GM12878 (cell line): ENCODE measurements at regions not wholly inside any gene's neighbourhood (a gene's known extent, or its start where the extent isn't known, plus 50 kb on each side); places are given as distances from the start of the nearest gene placed in this dataset.

Experiments used
- ATAC-seq: fragments of 200-7000 bp; cut with Tn5 transposase; 3 replicates; pipeline ENCODE4 v1.9.1; 2020; ENCODE audit warnings: mild to moderate bottlenecking, moderate library complexity
- BruUV-seq: library from RNA; stranded (reverse); fragments of 400-500 nt; replicated peaks from 2 replicates; lab custom pipeline; 2021; lab: Mats Ljungman, UMichigan
- CTCF ChIA-PET: fragments of 300-600 bp; sonication (Branson Sonifier 250); formaldehyde crosslinking; extraction: SDS; loops from one replicate; lab custom pipeline; 2021; ENCODE audit warnings: inconsistent platforms; lab: Yijun Ruan, JAX
- POLR2A ChIA-PET: fragments of 350-600 bp; formaldehyde crosslinking; extraction: SDS; loops from one replicate; lab custom pipeline; 2021; ENCODE audit warnings: inconsistent platforms; lab: Charles Lee
- RAD21 ChIA-PET: fragments of 300-600 bp; sonication (Branson Sonifier 250); formaldehyde crosslinking; loops from one replicate; lab custom pipeline; 2023; ENCODE audit warnings: antibody characterized with exemption; ENCODE audit not compliant: unreplicated experiment; lab: Charles Lee
- SMC1A ChIA-PET: fragments of 300-600 bp; sonication (Branson Sonifier 250); formaldehyde crosslinking; loops from one replicate; lab custom pipeline; 2023; ENCODE audit not compliant: unreplicated experiment, uncharacterized antibody; lab: Charles Lee
- DNase-seq: peaks from one replicate; pipeline ENCODE4 v3.0.0-alpha.2; 2011; ENCODE audit warnings: low read depth, low spot score
- FAIRE-seq: peaks from 3 replicates; lab custom pipeline; 2011; peaks lifted over from hg19 to GRCh38; lab: Jason Lieb, UNC
- H2AFZ ChIP-seq: 2 replicates; pipeline ENCODE4 v1.6.0; 2011; ENCODE audit warnings: low read depth, low read length, control low read depth; ENCODE audit not compliant: control insufficient read depth
- H3K27ac ChIP-seq: 2 replicates; pipeline ENCODE4 v1.5.1; 2011; ENCODE audit warnings: control low read depth; ENCODE audit not compliant: control insufficient read depth, insufficient read depth
- H3K27me3 ChIP-seq, 2 experiments: replicated peaks in 1 of 2; 2 replicates each; pipeline versions ENCODE4 v1.6.0 to v1.6.1; 2011; ENCODE audit warnings: low read length in 1 of 2; ENCODE audit not compliant: control insufficient read depth in 2 of 2, insufficient read depth in 2 of 2
- H3K36me3 ChIP-seq, 2 experiments: 2 replicates each; pipeline ENCODE4 v1.5.1; 2011; ENCODE audit warnings: low read length in 1 of 2; ENCODE audit not compliant: control insufficient read depth in 2 of 2, insufficient read depth in 2 of 2
- H3K4me1 ChIP-seq: 2 replicates; pipeline ENCODE4 v1.6.1; 2011; ENCODE audit warnings: mild to moderate bottlenecking, low read length, moderate library complexity, mixed read lengths; ENCODE audit not compliant: control insufficient read depth, insufficient read depth
- H3K4me2 ChIP-seq: 2 replicates; pipeline ENCODE4 v1.6.0; 2011; ENCODE audit warnings: control low read depth; ENCODE audit not compliant: control insufficient read depth, insufficient read depth
- H3K4me3 ChIP-seq: fragments of 200-600 bp; sonication (generic); 2 replicates; pipeline ENCODE4 v1.5.1; 2016
- H3K79me2 ChIP-seq: 2 replicates; pipeline ENCODE4 v1.6.0; 2011; ENCODE audit warnings: low read length; ENCODE audit not compliant: control insufficient read depth, insufficient read depth
- H3K9ac ChIP-seq: 2 replicates; pipeline ENCODE4 v1.8.0; 2011; ENCODE audit warnings: low read length, control low read depth, mixed read lengths; ENCODE audit not compliant: control insufficient read depth, insufficient read depth
- H3K9me3 ChIP-seq: replicated peaks from 3 replicates; pipeline ENCODE4 v1.5.1; 2011; ENCODE audit warnings: mild to moderate bottlenecking, low read length; ENCODE audit not compliant: control insufficient read depth, insufficient read depth
- H4K20me1 ChIP-seq: 2 replicates; pipeline ENCODE4 v1.6.0; 2011; ENCODE audit not compliant: control insufficient read depth, insufficient read depth
- ATF7 ChIP-seq: fragments of 450-650 bp; IDR thresholded peaks from 2 replicates; pipeline ENCODE4 v1.6.1; 2016; ENCODE audit warnings: low read depth, mild to moderate bottlenecking
- BMI1 ChIP-seq: fragments of 450-650 bp; IDR thresholded peaks from 2 replicates; pipeline ENCODE4 v1.6.1; 2016; ENCODE audit warnings: mild to moderate bottlenecking, moderate library complexity, borderline replicate concordance
- DPF2 ChIP-seq: fragments of 450-650 bp; IDR thresholded peaks from 2 replicates; pipeline ENCODE4 v1.6.1; 2017; ENCODE audit warnings: mild to moderate bottlenecking
- ESRRA ChIP-seq: IDR thresholded peaks from 2 replicates; pipeline ENCODE4 v1.6.1; 2012; ENCODE audit warnings: mild to moderate bottlenecking, low read length, improper control_type of control experiment
- EZH2 ChIP-seq: IDR thresholded peaks from 2 replicates; pipeline ENCODE4 v1.6.1; 2012; ENCODE audit warnings: low read depth, mild to moderate bottlenecking, control low read depth, inconsistent platforms, low read length, borderline replicate concordance; ENCODE audit not compliant: control insufficient read depth
- FOXM1 ChIP-seq: IDR thresholded peaks from 2 replicates; pipeline ENCODE4 v1.6.1; 2012; ENCODE audit warnings: low read depth, mild to moderate bottlenecking, inconsistent platforms, low read length, moderate library complexity
- IKZF1 ChIP-seq: fragments of 450-650 bp; conservative IDR thresholded peaks from 2 replicates; pipeline ENCODE4 v1.6.1; 2017; ENCODE audit warnings: antibody characterized with exemption, mild to moderate bottlenecking
- IRF4 ChIP-seq: IDR thresholded peaks from 2 replicates; pipeline ENCODE4 v1.6.1; 2011; ENCODE audit warnings: low read depth, low read length
- KAT2A ChIP-seq: conservative IDR thresholded peaks from 2 replicates; pipeline ENCODE4 v1.6.1; 2011; ENCODE audit warnings: low read depth, low read length; ENCODE audit not compliant: control insufficient read depth
- MTA3 ChIP-seq: IDR thresholded peaks from 2 replicates; pipeline ENCODE4 v1.6.1; 2012; ENCODE audit warnings: low read length, inconsistent platforms, borderline replicate concordance
- NFIC ChIP-seq: IDR thresholded peaks from 2 replicates; pipeline ENCODE4 v1.6.1; 2012; ENCODE audit warnings: low read depth, mild to moderate bottlenecking, inconsistent platforms, low read length, moderate library complexity
- NFXL1 ChIP-seq: fragments of 450-650 bp; IDR thresholded peaks from 2 replicates; pipeline ENCODE4 v1.6.1; 2017; ENCODE audit warnings: antibody characterized with exemption, mild to moderate bottlenecking, borderline replicate concordance
- NFYA ChIP-seq: IDR thresholded peaks from 2 replicates; pipeline ENCODE4 v1.6.1; 2011; ENCODE audit warnings: low read depth, mild to moderate bottlenecking, low read length, improper control_type of control experiment, borderline replicate concordance
- NFYB ChIP-seq: IDR thresholded peaks from 2 replicates; pipeline ENCODE4 v1.6.1; 2011; ENCODE audit warnings: low read depth, mild to moderate bottlenecking, low read length, improper control_type of control experiment, moderate library complexity; ENCODE audit not compliant: insufficient read depth
- PAX5 ChIP-seq: IDR thresholded peaks from 2 replicates; pipeline ENCODE4 v1.6.1; 2011; ENCODE audit warnings: low read depth, low read length, borderline replicate concordance
- SIN3A ChIP-seq: IDR thresholded peaks from 2 replicates; pipeline ENCODE4 v1.6.1; 2012; ENCODE audit warnings: low read depth, low read length, improper control_type of control experiment
- TBL1XR1 ChIP-seq: IDR thresholded peaks from 2 replicates; pipeline ENCODE4 v1.6.1; 2012; ENCODE audit warnings: low read depth, low read length, improper control_type of control experiment
- WGBS: methylation state at CpG from one replicate; pipeline ENCODE4 v1.1.6; 2016; ENCODE audit warnings: low lambda C conversion rate; ENCODE audit not compliant: insufficient replicate concordance, insufficient coverage; ENCODE audit errors: missing lambda C conversion rate; 5-methylcytosine and 5-hydroxymethylcytosine counted together
- in situ Hi-C: fragments of 300-500 bp; cut with MboI; formaldehyde crosslinking; loops from 9 replicates; pipeline ENCODE4 v1.14.3; 2018; ENCODE audit warnings: mixed read lengths
- intact Hi-C: fragments of 100-400 bp; cut with micrococcal nuclease; formaldehyde crosslinking; loops from one replicate; pipeline ENCODE4 v1.14.2; 2022; ENCODE audit not compliant: unreplicated experiment
- TF ChIP-seq, protein P1 (sequence below): fragments of 150-350 bp; IDR thresholded peaks from 2 replicates; pipeline ENCODE4 v1.6.1; 2016; ENCODE audit warnings: low read depth, low read length
- TF ChIP-seq, protein P2 (sequence below): fragments of 450-650 bp; IDR thresholded peaks from 2 replicates; pipeline ENCODE4 v1.6.1; 2017; ENCODE audit warnings: mild to moderate bottlenecking, moderate library complexity

DNA sequence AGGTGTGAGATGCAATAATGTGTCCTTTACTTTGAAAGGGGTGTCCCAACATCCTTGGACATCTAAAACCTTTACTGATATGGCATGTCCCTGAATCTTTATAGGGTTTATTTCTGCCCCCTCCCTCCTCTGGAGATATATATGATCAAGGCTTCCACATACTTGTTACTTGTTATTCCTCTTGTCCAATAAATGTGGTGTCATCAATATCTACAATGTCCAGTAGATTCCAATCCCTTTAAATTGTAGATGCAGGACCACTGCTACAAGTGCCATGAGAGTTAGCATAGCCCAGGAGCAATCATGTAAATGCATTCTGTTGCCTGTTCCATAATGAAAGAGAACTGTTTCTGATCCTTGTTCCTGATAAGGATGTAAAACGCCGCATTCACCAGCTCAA lies 479.7 kb upstream of the MEIS1 start (continued):
- TF ChIP-seq NFYB: no peak
- TF ChIP-seq, protein P1, sequence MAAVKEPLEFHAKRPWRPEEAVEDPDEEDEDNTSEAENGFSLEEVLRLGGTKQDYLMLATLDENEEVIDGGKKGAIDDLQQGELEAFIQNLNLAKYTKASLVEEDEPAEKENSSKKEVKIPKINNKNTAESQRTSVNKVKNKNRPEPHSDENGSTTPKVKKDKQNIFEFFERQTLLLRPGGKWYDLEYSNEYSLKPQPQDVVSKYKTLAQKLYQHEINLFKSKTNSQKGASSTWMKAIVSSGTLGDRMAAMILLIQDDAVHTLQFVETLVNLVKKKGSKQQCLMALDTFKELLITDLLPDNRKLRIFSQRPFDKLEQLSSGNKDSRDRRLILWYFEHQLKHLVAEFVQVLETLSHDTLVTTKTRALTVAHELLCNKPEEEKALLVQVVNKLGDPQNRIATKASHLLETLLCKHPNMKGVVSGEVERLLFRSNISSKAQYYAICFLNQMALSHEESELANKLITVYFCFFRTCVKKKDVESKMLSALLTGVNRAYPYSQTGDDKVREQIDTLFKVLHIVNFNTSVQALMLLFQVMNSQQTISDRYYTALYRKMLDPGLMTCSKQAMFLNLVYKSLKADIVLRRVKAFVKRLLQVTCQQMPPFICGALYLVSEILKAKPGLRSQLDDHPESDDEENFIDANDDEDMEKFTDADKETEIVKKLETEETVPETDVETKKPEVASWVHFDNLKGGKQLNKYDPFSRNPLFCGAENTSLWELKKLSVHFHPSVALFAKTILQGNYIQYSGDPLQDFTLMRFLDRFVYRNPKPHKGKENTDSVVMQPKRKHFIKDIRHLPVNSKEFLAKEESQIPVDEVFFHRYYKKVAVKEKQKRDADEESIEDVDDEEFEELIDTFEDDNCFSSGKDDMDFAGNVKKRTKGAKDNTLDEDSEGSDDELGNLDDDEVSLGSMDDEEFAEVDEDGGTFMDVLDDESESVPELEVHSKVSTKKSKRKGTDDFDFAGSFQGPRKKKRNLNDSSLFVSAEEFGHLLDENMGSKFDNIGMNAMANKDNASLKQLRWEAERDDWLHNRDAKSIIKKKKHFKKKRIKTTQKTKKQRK: no peak
- no peak for TF ChIP-seq FOXM1
- TF ChIP-seq MTA3: no peak
- no peak for TF ChIP-seq NFXL1
- no peak for TF ChIP-seq KAT2A
- TF ChIP-seq NFYA: no peak
- TF ChIP-seq ESRRA: no peak
- no peak for TF ChIP-seq TBL1XR1
- TF ChIP-seq IRF4: no peak
- TF ChIP-seq, all 136 proteins: peak for 0

GRCh38 chr2:65952966-65953761 lies 481.8 kb upstream of the MEIS1 start:
- Histone ChIP-seq H3K36me3 (no peaks in the 10 kb centered on the region), H3K27me3 (no peaks in the 10 kb centered on the region), H3K9me3 (no peaks in the 10 kb centered on the region), H3K79me2 (no peaks in the 10 kb centered on the region), H3K27ac (no peak overlapping the region), H4K20me1 (no peaks in the 10 kb centered on the region), H3K4me1 (no peaks in the 10 kb centered on the region), H3K4me3 (no peak overlapping the region), H3K4me2 (no peak overlapping the region), H3K9ac (no peak overlapping the region), H2AFZ (no peak overlapping the region)
- no TSS peak for BruUV-seq
- 20% methylated on average over 5 of the region's 5 CpGs for WGBS
- no peak for FAIRE-seq
- ChIA-PET RAD21 (no interaction called here), POLR2A (no interaction called here), CTCF (no interaction called here), SMC1A (no interaction called here)
- DNase-seq: no peak
- ATAC-seq: no peak
- intact Hi-C loops (no loop called here), in situ Hi-C loops (no loop called here)
- TF ChIP-seq ATF7 (no peak), IKZF1 (no peak), PAX5 (no peak), DPF2 (no peak), NFIC (no peak), SIN3A (no peak), BMI1 (no peak), EZH2 (no peak)
- TF ChIP-seq, protein P2, sequence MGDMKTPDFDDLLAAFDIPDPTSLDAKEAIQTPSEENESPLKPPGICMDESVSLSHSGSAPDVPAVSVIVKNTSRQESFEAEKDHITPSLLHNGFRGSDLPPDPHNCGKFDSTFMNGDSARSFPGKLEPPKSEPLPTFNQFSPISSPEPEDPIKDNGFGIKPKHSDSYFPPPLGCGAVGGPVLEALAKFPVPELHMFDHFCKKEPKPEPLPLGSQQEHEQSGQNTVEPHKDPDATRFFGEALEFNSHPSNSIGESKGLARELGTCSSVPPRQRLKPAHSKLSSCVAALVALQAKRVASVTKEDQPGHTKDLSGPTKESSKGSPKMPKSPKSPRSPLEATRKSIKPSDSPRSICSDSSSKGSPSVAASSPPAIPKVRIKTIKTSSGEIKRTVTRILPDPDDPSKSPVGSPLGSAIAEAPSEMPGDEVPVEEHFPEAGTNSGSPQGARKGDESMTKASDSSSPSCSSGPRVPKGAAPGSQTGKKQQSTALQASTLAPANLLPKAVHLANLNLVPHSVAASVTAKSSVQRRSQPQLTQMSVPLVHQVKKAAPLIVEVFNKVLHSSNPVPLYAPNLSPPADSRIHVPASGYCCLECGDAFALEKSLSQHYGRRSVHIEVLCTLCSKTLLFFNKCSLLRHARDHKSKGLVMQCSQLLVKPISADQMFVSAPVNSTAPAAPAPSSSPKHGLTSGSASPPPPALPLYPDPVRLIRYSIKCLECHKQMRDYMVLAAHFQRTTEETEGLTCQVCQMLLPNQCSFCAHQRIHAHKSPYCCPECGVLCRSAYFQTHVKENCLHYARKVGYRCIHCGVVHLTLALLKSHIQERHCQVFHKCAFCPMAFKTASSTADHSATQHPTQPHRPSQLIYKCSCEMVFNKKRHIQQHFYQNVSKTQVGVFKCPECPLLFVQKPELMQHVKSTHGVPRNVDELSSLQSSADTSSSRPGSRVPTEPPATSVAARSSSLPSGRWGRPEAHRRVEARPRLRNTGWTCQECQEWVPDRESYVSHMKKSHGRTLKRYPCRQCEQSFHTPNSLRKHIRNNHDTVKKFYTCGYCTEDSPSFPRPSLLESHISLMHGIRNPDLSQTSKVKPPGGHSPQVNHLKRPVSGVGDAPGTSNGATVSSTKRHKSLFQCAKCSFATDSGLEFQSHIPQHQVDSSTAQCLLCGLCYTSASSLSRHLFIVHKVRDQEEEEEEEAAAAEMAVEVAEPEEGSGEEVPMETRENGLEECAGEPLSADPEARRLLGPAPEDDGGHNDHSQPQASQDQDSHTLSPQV: no peak
